Ascending aorta (tissue), 2 donors: ENCODE measurements at regions not wholly inside any gene's neighbourhood (a gene's known extent, or its start where the extent isn't known, plus 50 kb on each side); places are given as distances from the start of the nearest gene placed in this dataset.

Experiments
- DNase-seq, 2 donors: peaks; one replicate each; pipeline ENCODE4 v3.0.0-alpha.2; 2019; ENCODE audit warnings: low spot score in 2 of 2
- H3K27ac ChIP-seq, 2 donors: fragments of 200-600 bp; sonication (generic); one replicate each; pipeline ENCODE4 v1.5.1; 2016 to 2017; ENCODE audit warnings: mild to moderate bottlenecking in 1 of 2
- H3K27me3 ChIP-seq: fragments of 200-600 bp; sonication (generic); one replicate; pipeline ENCODE4 v1.5.1; 2017
- H3K36me3 ChIP-seq, 2 donors: fragments of 200-600 bp; sonication (generic); one replicate each; pipeline ENCODE4 v1.5.1; 2016
- H3K4me1 ChIP-seq, 2 donors: fragments of 200-600 bp; sonication (generic); one replicate each; pipeline ENCODE4 v1.5.1; 2016 to 2017; ENCODE audit warnings: mild to moderate bottlenecking in 1 of 2
- H3K4me3 ChIP-seq, 2 donors: fragments of 200-600 bp; sonication (generic); one replicate each; pipeline ENCODE4 v1.5.1; 2016 to 2017; ENCODE audit warnings: mild to moderate bottlenecking in 1 of 2
- H3K9me3 ChIP-seq, 2 donors: fragments of 200-600 bp; sonication (generic); one replicate each; pipeline ENCODE4 v1.5.1; 2016
- CTCF ChIP-seq, 3 experiments: fragments of 200-600 bp in 2 of 3; fragments of 450-650 bp in 1 of 3; sonication (generic) in 2 of 3; IDR thresholded peaks; one replicate each; pipeline ENCODE4 v1.5.1; 2016 to 2019; ENCODE audit warnings: antibody characterized with exemption in 3 of 3, mild to moderate bottlenecking in 1 of 3, moderate library complexity in 1 of 3
- intact Hi-C: fragments of 100-400 bp; cut with DNase I; formaldehyde crosslinking; loops from one replicate; pipeline ENCODE4 v1.15.1; 2023

GRCh38 chr12:46573347-46573658 is 200.7 kb upstream of the SLC38A2 start:
- peak overlapping the region; percentile 3 to 45 for H3K27ac ChIP-seq
- peaks cover 4 to 27% of the 10 kb centered on the region in 2 donors for H3K4me1 ChIP-seq

GRCh38 chr12:46572644-46573346 is 200.2 kb upstream of the SLC38A2 start:
- DNase-seq, result no peak
- Histone ChIP-seq H3K27me3 (no peaks in the 10 kb centered on the region), H3K27ac (peak overlapping the region in 1 of 2 donors; percentile 45), H3K4me1 (peaks cover 4 to 27% of the 10 kb centered on the region in 2 donors), H3K4me3 (peak overlapping the region in 1 of 2 donors; percentile 12), H3K9me3 (peaks cover 7 to 11% of the 10 kb centered on the region in 2 donors), H3K36me3 (no peaks in the 10 kb centered on the region)
- TF ChIP-seq CTCF (IDR thresholded peaks at IDR 0.05), result no peak
- intact Hi-C loops, result no loop called here

More at GRCh38 chr12:46573347-46573658, 200.7 kb upstream of the SLC38A2 start:
- TF ChIP-seq CTCF (IDR thresholded peaks at IDR 0.05), result no peak
- DNase-seq, result no peak
- Histone ChIP-seq H3K4me3 (peak overlapping the region in 1 of 2 donors; percentile 12), H3K9me3 (peaks cover 2 to 6% of the 10 kb centered on the region in 2 donors), H3K36me3 (no peaks in the 10 kb centered on the region), H3K27me3 (no peaks in the 10 kb centered on the region)
- intact Hi-C loops, result no loop called here

GRCh38 chr12:46571608-46572007 is 199.0 kb upstream of the SLC38A2 start:
- no peak overlapping the region for H3K4me3 ChIP-seq
- no peaks in the 10 kb centered on the region for H3K27me3 ChIP-seq
- no peak for DNase-seq
- H3K4me1 ChIP-seq, result peaks cover 0 to 20% of the 10 kb centered on the region in 2 donors
- H3K9me3 ChIP-seq, result peaks cover 8 to 23% of the 10 kb centered on the region in 2 donors
- no peak overlapping the region for H3K27ac ChIP-seq
- TF ChIP-seq CTCF (IDR thresholded peaks at IDR 0.05), result no peak
- intact Hi-C loops, result no loop called here
- H3K36me3 ChIP-seq, result no peaks in the 10 kb centered on the region

- TF ChIP-seq CTCF (IDR thresholded peaks at IDR 0.05), result no peak
- no peaks in the 10 kb centered on the region for H3K36me3 ChIP-seq
- H3K9me3 ChIP-seq, result peaks cover 8 to 33% of the 10 kb centered on the region in 2 donors
- H3K27ac ChIP-seq, result no peak overlapping the region
- no peak for DNase-seq
- H3K4me1 ChIP-seq, result peaks cover 0 to 18% of the 10 kb centered on the region in 2 donors
- no peaks in the 10 kb centered on the region for H3K27me3 ChIP-seq
- no peak overlapping the region for H3K4me3 ChIP-seq
- intact Hi-C loops, result no loop called here
Observed at GRCh38 chr12:46569826-46570439, 197.4 kb upstream of the SLC38A2 start.

- H3K9me3 ChIP-seq, result peaks cover 8 to 40% of the 10 kb centered on the region in 2 donors
- H3K27me3 ChIP-seq, result no peaks in the 10 kb centered on the region
- no peak overlapping the region for H3K4me3 ChIP-seq
- no peaks in the 10 kb centered on the region for H3K36me3 ChIP-seq
- no peak overlapping the region for H3K27ac ChIP-seq
- intact Hi-C loops, result no loop called here
- peaks cover 0 to 4% of the 10 kb centered on the region in 2 donors for H3K4me1 ChIP-seq
- TF ChIP-seq CTCF (IDR thresholded peaks at IDR 0.05), result no peak
- no peak for DNase-seq
Observed at GRCh38 chr12:46567667-46568066, 195.1 kb upstream of the SLC38A2 start.
